ENCODE measurements at regions not wholly inside any gene's neighbourhood (a gene's known extent, or its start where the extent isn't known, plus 50 kb on each side); places are given as distances from the start of the nearest gene placed in this dataset.

DNA sequence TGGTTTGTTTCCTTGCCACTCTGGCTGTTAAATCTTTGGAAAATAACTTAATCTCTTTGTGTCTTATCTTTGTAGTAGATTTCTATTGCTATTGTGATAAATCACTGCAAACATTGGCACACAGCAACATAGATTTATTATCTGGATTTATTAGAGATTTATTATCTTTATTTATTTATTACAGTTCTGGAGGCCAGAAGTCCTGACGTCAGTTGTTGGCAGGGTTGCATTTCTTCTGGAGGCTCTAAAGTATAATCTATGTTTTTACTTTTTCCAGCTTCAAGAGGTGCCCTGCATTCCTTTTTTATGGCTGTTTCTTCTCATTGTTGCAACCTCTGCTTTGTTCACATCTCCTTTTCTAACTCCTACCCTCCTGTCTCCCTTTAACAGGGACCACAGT, 542.8 kb downstream of the GRXCR1 start:
- TF ChIP-seq, protein P1, sequence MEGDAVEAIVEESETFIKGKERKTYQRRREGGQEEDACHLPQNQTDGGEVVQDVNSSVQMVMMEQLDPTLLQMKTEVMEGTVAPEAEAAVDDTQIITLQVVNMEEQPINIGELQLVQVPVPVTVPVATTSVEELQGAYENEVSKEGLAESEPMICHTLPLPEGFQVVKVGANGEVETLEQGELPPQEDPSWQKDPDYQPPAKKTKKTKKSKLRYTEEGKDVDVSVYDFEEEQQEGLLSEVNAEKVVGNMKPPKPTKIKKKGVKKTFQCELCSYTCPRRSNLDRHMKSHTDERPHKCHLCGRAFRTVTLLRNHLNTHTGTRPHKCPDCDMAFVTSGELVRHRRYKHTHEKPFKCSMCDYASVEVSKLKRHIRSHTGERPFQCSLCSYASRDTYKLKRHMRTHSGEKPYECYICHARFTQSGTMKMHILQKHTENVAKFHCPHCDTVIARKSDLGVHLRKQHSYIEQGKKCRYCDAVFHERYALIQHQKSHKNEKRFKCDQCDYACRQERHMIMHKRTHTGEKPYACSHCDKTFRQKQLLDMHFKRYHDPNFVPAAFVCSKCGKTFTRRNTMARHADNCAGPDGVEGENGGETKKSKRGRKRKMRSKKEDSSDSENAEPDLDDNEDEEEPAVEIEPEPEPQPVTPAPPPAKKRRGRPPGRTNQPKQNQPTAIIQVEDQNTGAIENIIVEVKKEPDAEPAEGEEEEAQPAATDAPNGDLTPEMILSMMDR (IDR thresholded peaks at IDR 0.05; ENCODE audit: insufficient read depth, low read length): no peak
- TF ChIP-seq POLR2AphosphoS5 (IDR thresholded peaks at IDR 0.05; ENCODE audit: low read depth): no peak
